NCI-H1436 treated with DMSO at 0.1 percent for 48 hours (cell line): ENCODE measurements at regions not wholly inside any gene's neighbourhood (a gene's known extent, or its start where the extent isn't known, plus 50 kb on each side); places are given as distances from the start of the nearest gene placed in this dataset.
A peak's percentile ranks its signal among the peaks of the same experiment; 100 is the strongest.
"Not testable (repeated sequence)": the region's sequence is repeated elsewhere in the genome, so short reads cannot be mapped to it uniquely, and the experiment has no call there.

ENCODE experiments used
- DNase-seq: peaks from one replicate; lab custom pipeline; 2025; lab: John Stamatoyannopoulos, UW

GRCh38 chr18:78411539-78411938 is 568.1 kb upstream of the SALL3 start:
- DNase-seq: no peak

- no peak for DNase-seq
Measured at GRCh38 chr18:78414302-78414701, 565.3 kb upstream of the SALL3 start.

GRCh38 chr18:78416853-78417252 is 562.8 kb upstream of the SALL3 start:
- no peak for DNase-seq

GRCh38 chr18:78418379-78418778 is 561.2 kb upstream of the SALL3 start:
- no peak for DNase-seq

GRCh38 chr18:78419171-78419570 is 560.4 kb upstream of the SALL3 start:
- no peak for DNase-seq

GRCh38 chr18:78420116-78420515 is 559.5 kb upstream of the SALL3 start:
- no peak for DNase-seq

GRCh38 chr18:78421392-78421791 is 558.2 kb upstream of the SALL3 start:
- DNase-seq: no peak

- no peak for DNase-seq
Measured at GRCh38 chr18:78422336-78422735, 557.3 kb upstream of the SALL3 start.

- DNase-seq: no peak
Measured at GRCh38 chr18:78423811-78424210, 555.8 kb upstream of the SALL3 start.

- DNase-seq: no peak
Measured at GRCh38 chr18:78424403-78425018, 555.1 kb upstream of the SALL3 start.

- no peak for DNase-seq
Measured at GRCh38 chr18:78425019-78425412, 554.6 kb upstream of the SALL3 start.

- no peak for DNase-seq
Measured at GRCh38 chr18:78427081-78427480, 552.5 kb upstream of the SALL3 start.

- DNase-seq: no peak
Measured at GRCh38 chr18:78429127-78430108, 550.2 kb upstream of the SALL3 start.

- DNase-seq: peak; percentile 15
Measured at GRCh38 chr18:78430131-78430758, 549.4 kb upstream of the SALL3 start.

GRCh38 chr18:78431606-78432005 is 548.0 kb upstream of the SALL3 start:
- no peak for DNase-seq

GRCh38 chr18:78433562-78433961 is 546.1 kb upstream of the SALL3 start:
- DNase-seq: no peak

GRCh38 chr18:78436110-78436509 is 543.5 kb upstream of the SALL3 start:
- no peak for DNase-seq

- DNase-seq: not testable (repeated sequence)
Measured at GRCh38 chr18:78438235-78438634, 541.4 kb upstream of the SALL3 start.

GRCh38 chr18:78445880-78446279 is 533.7 kb upstream of the SALL3 start:
- DNase-seq: no peak

GRCh38 chr18:78447211-78447610 is 532.4 kb upstream of the SALL3 start:
- no peak for DNase-seq

- no peak for DNase-seq
Measured at GRCh38 chr18:78448106-78448505, 531.5 kb upstream of the SALL3 start.

GRCh38 chr18:78448591-78448990 is 531.0 kb upstream of the SALL3 start:
- DNase-seq: no peak

- no peak for DNase-seq
Measured at GRCh38 chr18:78454221-78454620, 525.4 kb upstream of the SALL3 start.
